ENCODE measurements at regions not wholly inside any gene's neighbourhood (a gene's known extent, or its start where the extent isn't known, plus 50 kb on each side); places are given as distances from the start of the nearest gene placed in this dataset.

- TF ChIP-seq CTCF (IDR thresholded peaks at IDR 0.05 in 4 of 5, conservative IDR thresholded peaks at IDR 0.05 in 1 of 5) (no peak), POLR2A (IDR thresholded peaks at IDR 0.05) (no peak)
Observed at GRCh38 chr15:97165205-97165604, 795.3 kb upstream of the ARRDC4 start.

All from gastrocnemius medialis (tissue), 4 donors.